SK-N-DZ (cell line): ENCODE measurements at regions not wholly inside any gene's neighbourhood (a gene's known extent, or its start where the extent isn't known, plus 50 kb on each side); places are given as distances from the start of the nearest gene placed in this dataset.
"Not testable (repeated sequence)": the region's sequence is repeated elsewhere in the genome, so short reads cannot be mapped to it uniquely, and the experiment has no call there.

Source experiments
- DNase-seq: peaks from one replicate; pipeline ENCODE4 v3.0.0-alpha.2; 2015; ENCODE audit warnings: low spot score

- DNase-seq, result not testable (repeated sequence)
Measured at GRCh38 chr1:146326863-146327262, 98.0 kb upstream of the NOTCH2NLA start.

- not testable (repeated sequence) for DNase-seq
Measured at GRCh38 chr1:146324463-146324862, 95.6 kb upstream of the NOTCH2NLA start.

- DNase-seq, result not testable (repeated sequence)
Measured at GRCh38 chr1:146323302-146323701, 94.5 kb upstream of the NOTCH2NLA start.

- DNase-seq, result not testable (repeated sequence)
Measured at GRCh38 chr1:146322893-146323292, 94.1 kb upstream of the NOTCH2NLA start.

GRCh38 chr1:146318715-146319114, 89.9 kb upstream of the NOTCH2NLA start:
- DNase-seq, result not testable (repeated sequence)

- DNase-seq, result not testable (repeated sequence)
Measured at GRCh38 chr1:146317785-146318184, 89.0 kb upstream of the NOTCH2NLA start.

- DNase-seq, result not testable (repeated sequence)
Measured at GRCh38 chr1:146314449-146315246, 85.8 kb upstream of the NOTCH2NLA start.

GRCh38 chr1:146310579-146310978, 81.8 kb upstream of the NOTCH2NLA start:
- not testable (repeated sequence) for DNase-seq

- DNase-seq, result not testable (repeated sequence)
Measured at GRCh38 chr1:146309427-146309826, 80.6 kb upstream of the NOTCH2NLA start.

GRCh38 chr1:146308892-146309291, 80.1 kb upstream of the NOTCH2NLA start:
- DNase-seq, result not testable (repeated sequence)

GRCh38 chr1:146308152-146308551, 79.3 kb upstream of the NOTCH2NLA start:
- DNase-seq, result not testable (repeated sequence)

- not testable (repeated sequence) for DNase-seq
Measured at GRCh38 chr1:146307632-146308031, 78.8 kb upstream of the NOTCH2NLA start.

GRCh38 chr1:146306651-146307050, 77.8 kb upstream of the NOTCH2NLA start:
- not testable (repeated sequence) for DNase-seq

GRCh38 chr1:146305442-146305841, 76.6 kb upstream of the NOTCH2NLA start:
- DNase-seq, result not testable (repeated sequence)

- DNase-seq, result not testable (repeated sequence)
Measured at GRCh38 chr1:146298575-146298897, 69.7 kb upstream of the NOTCH2NLA start.

- not testable (repeated sequence) for DNase-seq
Measured at GRCh38 chr1:146297781-146298574, 69.2 kb upstream of the NOTCH2NLA start.

GRCh38 chr1:146292940-146293936, 64.4 kb upstream of the NOTCH2NLA start:
- not testable (repeated sequence) for DNase-seq

- DNase-seq, result not testable (repeated sequence)
Measured at GRCh38 chr1:146292424-146292823, 63.6 kb upstream of the NOTCH2NLA start.

- not testable (repeated sequence) for DNase-seq
Measured at GRCh38 chr1:146287881-146288280, 59.1 kb upstream of the NOTCH2NLA start.

GRCh38 chr1:146284760-146285159, 55.9 kb upstream of the NOTCH2NLA start:
- DNase-seq, result not testable (repeated sequence)

- not testable (repeated sequence) for DNase-seq
Measured at GRCh38 chr1:146283527-146283880, 54.7 kb upstream of the NOTCH2NLA start.
